ENCODE measurements at regions not wholly inside any gene's neighbourhood (a gene's known extent, or its start where the extent isn't known, plus 50 kb on each side); places are given as distances from the start of the nearest gene placed in this dataset.

DNA sequence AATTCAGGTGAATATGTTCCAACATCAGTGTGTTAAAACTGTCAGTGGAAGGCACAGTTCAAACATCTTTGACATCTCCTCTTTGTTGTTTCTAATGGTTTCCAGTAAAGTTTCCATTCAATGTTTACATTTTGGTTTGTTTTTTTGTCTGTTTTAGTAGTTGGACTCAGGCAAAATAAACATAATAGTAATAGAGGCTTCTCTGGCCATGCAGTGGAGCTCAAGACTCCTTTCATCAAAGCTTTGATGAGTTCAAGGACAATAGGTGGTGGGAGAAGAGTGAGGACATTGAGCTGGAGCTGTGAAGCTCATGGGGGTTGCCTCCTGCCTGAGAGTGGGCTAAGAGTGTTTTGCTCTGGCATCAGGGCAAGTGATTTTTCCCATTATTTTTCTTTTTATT is 1853.7 kb upstream of the CELF4 start:
- TF ChIP-seq REST (IDR thresholded peaks at IDR 0.05): no peak
- H3K36me3 ChIP-seq (ENCODE audit: control insufficient read depth in 4 of 4, insufficient read depth in 3 of 4, low read depth in 1 of 4, low read length in 3 of 4): no peaks in the 10 kb centered on the region
- no peak overlapping the region for H3K9ac ChIP-seq (ENCODE audit: low read depth in 1 of 2, low read length in 2 of 2)
- DNase-seq (ENCODE audit: low spot score): no peak
- H3K4me3 ChIP-seq (ENCODE audit: low read depth in 1 of 3, low read length in 3 of 3): no peak overlapping the region
- no peaks in the 10 kb centered on the region for H3K4me1 ChIP-seq (ENCODE audit: control insufficient read depth in 4 of 4, insufficient read depth in 4 of 4, low read length in 3 of 4)
- no peak overlapping the region for H3K27ac ChIP-seq (ENCODE audit: low read depth in 1 of 2, low read length in 2 of 2)
- peaks cover 0 to 2% (median 0%) of the 10 kb centered on the region in 4 donors for H3K27me3 ChIP-seq (ENCODE audit: control insufficient read depth in 4 of 4, insufficient read depth in 4 of 4, low read length in 3 of 4)
- no peaks in the 10 kb centered on the region for H3K9me3 ChIP-seq (ENCODE audit: control insufficient read depth in 4 of 4, low read length in 3 of 4)

- no peaks in the 10 kb centered on the region for H3K9me3 ChIP-seq (ENCODE audit: control insufficient read depth in 4 of 4, low read length in 3 of 4)
- TF ChIP-seq SP1 (IDR thresholded peaks at IDR 0.05): no peak
- no peak for TF ChIP-seq NR2F2 (IDR thresholded peaks at IDR 0.05)
- TF ChIP-seq RAD21 (IDR thresholded peaks at IDR 0.05): no peak
- no peak for TF ChIP-seq HNF4G (IDR thresholded peaks at IDR 0.05)
- TF ChIP-seq MAX (IDR thresholded peaks at IDR 0.05): no peak
- TF ChIP-seq TAF1 (conservative IDR thresholded peaks at IDR 0.05): no peak
- TF ChIP-seq, protein P1, sequence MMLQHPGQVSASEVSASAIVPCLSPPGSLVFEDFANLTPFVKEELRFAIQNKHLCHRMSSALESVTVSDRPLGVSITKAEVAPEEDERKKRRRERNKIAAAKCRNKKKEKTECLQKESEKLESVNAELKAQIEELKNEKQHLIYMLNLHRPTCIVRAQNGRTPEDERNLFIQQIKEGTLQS (IDR thresholded peaks at IDR 0.05): no peak
- no peak for TF ChIP-seq EGR1 (IDR thresholded peaks at IDR 0.05; ENCODE audit: low read depth in 2 of 2)
- no peak for TF ChIP-seq RXRA (IDR thresholded peaks at IDR 0.05)
- TF ChIP-seq, protein P2, sequence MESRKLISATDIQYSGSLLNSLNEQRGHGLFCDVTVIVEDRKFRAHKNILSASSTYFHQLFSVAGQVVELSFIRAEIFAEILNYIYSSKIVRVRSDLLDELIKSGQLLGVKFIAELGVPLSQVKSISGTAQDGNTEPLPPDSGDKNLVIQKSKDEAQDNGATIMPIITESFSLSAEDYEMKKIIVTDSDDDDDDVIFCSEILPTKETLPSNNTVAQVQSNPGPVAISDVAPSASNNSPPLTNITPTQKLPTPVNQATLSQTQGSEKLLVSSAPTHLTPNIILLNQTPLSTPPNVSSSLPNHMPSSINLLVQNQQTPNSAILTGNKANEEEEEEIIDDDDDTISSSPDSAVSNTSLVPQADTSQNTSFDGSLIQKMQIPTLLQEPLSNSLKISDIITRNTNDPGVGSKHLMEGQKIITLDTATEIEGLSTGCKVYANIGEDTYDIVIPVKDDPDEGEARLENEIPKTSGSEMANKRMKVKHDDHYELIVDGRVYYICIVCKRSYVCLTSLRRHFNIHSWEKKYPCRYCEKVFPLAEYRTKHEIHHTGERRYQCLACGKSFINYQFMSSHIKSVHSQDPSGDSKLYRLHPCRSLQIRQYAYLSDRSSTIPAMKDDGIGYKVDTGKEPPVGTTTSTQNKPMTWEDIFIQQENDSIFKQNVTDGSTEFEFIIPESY (IDR thresholded peaks at IDR 0.05): no peak
- no peak for TF ChIP-seq YY1 (IDR thresholded peaks at IDR 0.05)
- TF ChIP-seq HNF4A (conservative IDR thresholded peaks at IDR 0.05): no peak
- no peak for TF ChIP-seq REST (IDR thresholded peaks at IDR 0.05)
- TF ChIP-seq FOXA1 (IDR thresholded peaks at IDR 0.05): no peak
- TF ChIP-seq, protein P3, sequence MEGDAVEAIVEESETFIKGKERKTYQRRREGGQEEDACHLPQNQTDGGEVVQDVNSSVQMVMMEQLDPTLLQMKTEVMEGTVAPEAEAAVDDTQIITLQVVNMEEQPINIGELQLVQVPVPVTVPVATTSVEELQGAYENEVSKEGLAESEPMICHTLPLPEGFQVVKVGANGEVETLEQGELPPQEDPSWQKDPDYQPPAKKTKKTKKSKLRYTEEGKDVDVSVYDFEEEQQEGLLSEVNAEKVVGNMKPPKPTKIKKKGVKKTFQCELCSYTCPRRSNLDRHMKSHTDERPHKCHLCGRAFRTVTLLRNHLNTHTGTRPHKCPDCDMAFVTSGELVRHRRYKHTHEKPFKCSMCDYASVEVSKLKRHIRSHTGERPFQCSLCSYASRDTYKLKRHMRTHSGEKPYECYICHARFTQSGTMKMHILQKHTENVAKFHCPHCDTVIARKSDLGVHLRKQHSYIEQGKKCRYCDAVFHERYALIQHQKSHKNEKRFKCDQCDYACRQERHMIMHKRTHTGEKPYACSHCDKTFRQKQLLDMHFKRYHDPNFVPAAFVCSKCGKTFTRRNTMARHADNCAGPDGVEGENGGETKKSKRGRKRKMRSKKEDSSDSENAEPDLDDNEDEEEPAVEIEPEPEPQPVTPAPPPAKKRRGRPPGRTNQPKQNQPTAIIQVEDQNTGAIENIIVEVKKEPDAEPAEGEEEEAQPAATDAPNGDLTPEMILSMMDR (IDR thresholded peaks at IDR 0.05; ENCODE audit: low read depth, low read length, missing input control): no peak
- TF ChIP-seq JUND (IDR thresholded peaks at IDR 0.05): no peak
- TF ChIP-seq FOXA2 (IDR thresholded peaks at IDR 0.05): no peak
- no peak overlapping the region for H3K27ac ChIP-seq (ENCODE audit: low read depth in 1 of 2, low read length in 2 of 2)
- no peaks in the 10 kb centered on the region for H3K4me1 ChIP-seq (ENCODE audit: control insufficient read depth in 4 of 4, insufficient read depth in 4 of 4, low read length in 3 of 4)
- H3K27me3 ChIP-seq (ENCODE audit: control insufficient read depth in 4 of 4, insufficient read depth in 4 of 4, low read length in 3 of 4): peaks cover 0 to 2% (median 0%) of the 10 kb centered on the region in 4 donors
- no peak overlapping the region for H3K4me3 ChIP-seq (ENCODE audit: low read depth in 1 of 3, low read length in 3 of 3)
- 93% methylated on average over 4 of the region's 4 CpGs for WGBS
- no peak for DNase-seq (ENCODE audit: low spot score)
- no peak overlapping the region for H3K9ac ChIP-seq (ENCODE audit: low read depth in 1 of 2, low read length in 2 of 2)
- no peaks in the 10 kb centered on the region for H3K36me3 ChIP-seq (ENCODE audit: control insufficient read depth in 4 of 4, insufficient read depth in 3 of 4, low read depth in 1 of 4, low read length in 3 of 4)
Observed at GRCh38 chr18:39415471-39415870, 1849.9 kb upstream of the CELF4 start.

All from liver (tissue), 8 donors.